Sciatic nerve (tissue), 2 donors: ENCODE measurements at regions not wholly inside any gene's neighbourhood (a gene's known extent, or its start where the extent isn't known, plus 50 kb on each side); places are given as distances from the start of the nearest gene placed in this dataset.

Experiments used
- ATAC-seq: fragments of 200-7000 bp; cut with Tn5 transposase; one replicate; pipeline ENCODE4 v1.9.1; 2020; ENCODE audit warnings: mild to moderate bottlenecking, moderate library complexity
- DNase-seq: peaks from one replicate; pipeline ENCODE4 v3.0.0-alpha.2; 2020; ENCODE audit warnings: low spot score
- intact Hi-C: fragments of 100-400 bp; cut with DNase I; formaldehyde crosslinking; loops from one replicate; pipeline ENCODE4 v1.14.2; 2022
- donor health status: DM: no; HTN: no; CAD: no.
- donor health status: DM: no; HTN: no; CAD: no.

GRCh38 chr6:130775411-130776012, 51.7 kb upstream of the SMLR1 start:
- ATAC-seq, result no peak
- intact Hi-C loops, result no loop called here
- DNase-seq, result no peak

DNA sequence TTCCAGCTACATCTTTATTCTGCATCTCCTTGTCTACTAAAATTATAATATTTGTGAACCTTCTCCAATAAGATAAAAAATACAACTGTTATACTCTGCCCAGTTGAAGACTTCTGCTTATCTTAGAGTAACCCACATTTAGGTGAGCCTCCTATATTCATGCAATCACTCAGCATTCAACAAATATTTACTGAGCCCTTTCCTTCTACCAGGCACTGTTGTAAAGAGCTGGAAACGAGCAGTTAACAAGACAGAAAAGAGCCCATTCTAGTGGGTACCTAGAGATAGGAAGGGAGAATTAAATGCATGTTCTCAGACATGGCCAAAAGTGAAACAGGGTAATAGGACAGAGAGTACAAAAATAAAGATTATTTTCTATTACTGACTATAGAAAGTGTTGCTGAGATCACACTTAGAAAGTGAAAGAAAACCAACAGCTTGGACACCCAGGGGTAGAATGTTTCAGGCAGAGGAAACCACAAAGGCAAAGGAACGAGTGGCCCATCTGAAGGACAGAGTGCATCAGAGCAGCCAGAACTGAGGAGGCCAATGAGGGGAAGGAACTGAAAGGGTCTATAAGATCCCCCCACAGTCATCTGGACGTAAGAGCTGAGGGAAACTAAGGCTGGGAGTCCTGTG, 50.8 kb upstream of the SMLR1 start:
- DNase-seq, result no peak
- peak; percentile 10 for ATAC-seq
- intact Hi-C loops, result no loop called here
